Ammon's horn (tissue), 1 donor: ENCODE measurements at regions not wholly inside any gene's neighbourhood (a gene's known extent, or its start where the extent isn't known, plus 50 kb on each side); places are given as distances from the start of the nearest gene placed in this dataset.
"Not testable (repeated sequence)": the region's sequence is repeated elsewhere in the genome, so short reads cannot be mapped to it uniquely, and the experiment has no call there.

Experiments used
- DNase-seq: peaks from one replicate; pipeline ENCODE4 v3.0.0-alpha.2; 2016; ENCODE audit warnings: low spot score

GRCh38 chr2:89537862-89538261 lies 846.4 kb downstream of the RPIA start:
- DNase-seq, result not testable (repeated sequence)

GRCh38 chr2:89544110-89544509 lies 852.6 kb downstream of the RPIA start:
- DNase-seq, result not testable (repeated sequence)

GRCh38 chr2:89579154-89579553 lies 887.7 kb downstream of the RPIA start:
- not testable (repeated sequence) for DNase-seq

- not testable (repeated sequence) for DNase-seq
These were observed 891.3 kb downstream of the RPIA start for GRCh38 chr2:89582816-89583215.

- not testable (repeated sequence) for DNase-seq
These were observed 892.6 kb downstream of the RPIA start for GRCh38 chr2:89584046-89584445.

GRCh38 chr2:89584868-89585557 lies 893.5 kb downstream of the RPIA start:
- not testable (repeated sequence) for DNase-seq

- peak; percentile 63 for DNase-seq
These were observed 894.1 kb downstream of the RPIA start for GRCh38 chr2:89585558-89585920.

GRCh38 chr2:89599843-89600242 lies 908.4 kb downstream of the RPIA start:
- DNase-seq, result not testable (repeated sequence)

GRCh38 chr2:89606514-89606913 lies 915.0 kb downstream of the RPIA start:
- DNase-seq, result not testable (repeated sequence)

GRCh38 chr2:89610207-89610926 lies 918.9 kb downstream of the RPIA start:
- DNase-seq, result not testable (repeated sequence)

- DNase-seq, result not testable (repeated sequence)
These were observed 919.5 kb downstream of the RPIA start for GRCh38 chr2:89610927-89611515.

- DNase-seq, result not testable (repeated sequence)
These were observed 920.2 kb downstream of the RPIA start for GRCh38 chr2:89611710-89612109.

GRCh38 chr2:89649268-89649667 lies 957.8 kb downstream of the RPIA start:
- DNase-seq, result not testable (repeated sequence)

- not testable (repeated sequence) for DNase-seq
These were observed 987.8 kb downstream of the RPIA start for GRCh38 chr2:89679254-89679653.
